Ishikawa (cell line): ENCODE measurements at regions not wholly inside any gene's neighbourhood (a gene's known extent, or its start where the extent isn't known, plus 50 kb on each side); places are given as distances from the start of the nearest gene placed in this dataset.

Source experiments
- CEBPB ChIP-seq: IDR thresholded peaks from 2 replicates; pipeline ENCODE4 v1.6.1; 2012
- CREB1 ChIP-seq: IDR thresholded peaks from 2 replicates; pipeline ENCODE4 v1.6.1; 2012; ENCODE audit warnings: low read depth
- EGR1 ChIP-seq: IDR thresholded peaks from 2 replicates; pipeline ENCODE4 v1.6.1; 2012
- EP300 ChIP-seq: IDR thresholded peaks from 2 replicates; pipeline ENCODE4 v1.6.1; 2012; ENCODE audit warnings: borderline replicate concordance
- FOXM1 ChIP-seq: IDR thresholded peaks from 2 replicates; pipeline ENCODE4 v1.6.1; 2012; ENCODE audit warnings: low read depth, borderline replicate concordance
- NFIC ChIP-seq: IDR thresholded peaks from 2 replicates; pipeline ENCODE4 v1.6.1; 2012
- RAD21 ChIP-seq: IDR thresholded peaks from 2 replicates; pipeline ENCODE4 v1.6.1; 2012; ENCODE audit warnings: low read depth
- REST ChIP-seq: IDR thresholded peaks from 2 replicates; pipeline ENCODE4 v1.6.1; 2012; ENCODE audit warnings: low read depth, mild to moderate bottlenecking
- TAF1 ChIP-seq: IDR thresholded peaks from 2 replicates; pipeline ENCODE4 v1.6.1; 2012; ENCODE audit warnings: low read depth, mild to moderate bottlenecking
- TCF12 ChIP-seq: IDR thresholded peaks from 2 replicates; pipeline ENCODE4 v1.6.1; 2012; ENCODE audit warnings: low read depth
- TEAD4 ChIP-seq: IDR thresholded peaks from 2 replicates; pipeline ENCODE4 v1.6.1; 2012
- YY1 ChIP-seq: IDR thresholded peaks from 2 replicates; pipeline ENCODE4 v1.6.1; 2012; ENCODE audit warnings: low read depth
- ZBTB7A ChIP-seq: IDR thresholded peaks from 2 replicates; pipeline ENCODE4 v1.6.1; 2012; ENCODE audit warnings: low read depth
- TF ChIP-seq, protein P1 (sequence below): IDR thresholded peaks from 2 replicates; pipeline ENCODE4 v1.6.1; 2012
- TF ChIP-seq, protein P2 (sequence below): IDR thresholded peaks from 2 replicates; pipeline ENCODE4 v1.6.1; 2012

DNA sequence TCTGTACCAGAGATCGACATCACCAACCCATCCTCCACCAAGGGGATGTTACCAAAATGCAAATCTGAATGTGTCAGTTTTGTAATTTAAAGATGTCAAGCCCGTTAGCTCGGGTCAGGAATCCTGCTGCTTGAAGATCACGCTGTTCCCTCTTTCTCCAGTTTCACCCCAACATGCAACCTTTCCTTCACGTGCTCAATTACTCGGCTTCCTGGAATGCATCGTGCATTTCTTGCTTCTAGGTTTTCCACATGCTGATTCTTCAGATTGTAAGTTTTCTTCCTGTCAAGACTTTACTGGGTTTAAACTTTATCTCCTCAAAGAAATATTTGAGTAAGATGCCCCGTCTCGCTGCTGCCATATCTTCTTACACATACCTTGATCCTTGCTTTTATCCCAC lies 209.5 kb upstream of the SNX2 start:
- no peak for TF ChIP-seq YY1
- TF ChIP-seq ZBTB7A, result no peak
- TF ChIP-seq TCF12, result no peak
- TF ChIP-seq CEBPB, result no peak
- TF ChIP-seq TAF1, result no peak
- TF ChIP-seq RAD21, result no peak
- TF ChIP-seq FOXM1, result no peak
- TF ChIP-seq, protein P1, sequence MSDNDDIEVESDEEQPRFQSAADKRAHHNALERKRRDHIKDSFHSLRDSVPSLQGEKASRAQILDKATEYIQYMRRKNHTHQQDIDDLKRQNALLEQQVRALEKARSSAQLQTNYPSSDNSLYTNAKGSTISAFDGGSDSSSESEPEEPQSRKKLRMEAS, result no peak
- no peak for TF ChIP-seq NFIC
- TF ChIP-seq EP300, result no peak
- no peak for TF ChIP-seq CREB1
- no peak for TF ChIP-seq EGR1

- TF ChIP-seq CREB1, result no peak
- TF ChIP-seq ZBTB7A, result no peak
- no peak for TF ChIP-seq TEAD4
- TF ChIP-seq NFIC, result no peak
- TF ChIP-seq FOXM1, result no peak
- TF ChIP-seq CEBPB, result no peak
- TF ChIP-seq, protein P2, sequence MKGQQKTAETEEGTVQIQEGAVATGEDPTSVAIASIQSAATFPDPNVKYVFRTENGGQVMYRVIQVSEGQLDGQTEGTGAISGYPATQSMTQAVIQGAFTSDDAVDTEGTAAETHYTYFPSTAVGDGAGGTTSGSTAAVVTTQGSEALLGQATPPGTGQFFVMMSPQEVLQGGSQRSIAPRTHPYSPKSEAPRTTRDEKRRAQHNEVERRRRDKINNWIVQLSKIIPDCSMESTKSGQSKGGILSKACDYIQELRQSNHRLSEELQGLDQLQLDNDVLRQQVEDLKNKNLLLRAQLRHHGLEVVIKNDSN, result no peak
Measured at GRCh38 chr5:122576256-122577016, 198.4 kb upstream of the SNX2 start.

GRCh38 chr5:122581629-122582028 lies 193.3 kb upstream of the SNX2 start:
- TF ChIP-seq TCF12, result no peak
- TF ChIP-seq TAF1, result no peak
- no peak for TF ChIP-seq EP300
- TF ChIP-seq RAD21, result no peak
- TF ChIP-seq, protein P1, result no peak
- no peak for TF ChIP-seq ZBTB7A
- TF ChIP-seq, protein P2, result no peak
- TF ChIP-seq CEBPB, result no peak
- TF ChIP-seq CREB1, result no peak
- no peak for TF ChIP-seq EGR1
- TF ChIP-seq YY1, result no peak

DNA sequence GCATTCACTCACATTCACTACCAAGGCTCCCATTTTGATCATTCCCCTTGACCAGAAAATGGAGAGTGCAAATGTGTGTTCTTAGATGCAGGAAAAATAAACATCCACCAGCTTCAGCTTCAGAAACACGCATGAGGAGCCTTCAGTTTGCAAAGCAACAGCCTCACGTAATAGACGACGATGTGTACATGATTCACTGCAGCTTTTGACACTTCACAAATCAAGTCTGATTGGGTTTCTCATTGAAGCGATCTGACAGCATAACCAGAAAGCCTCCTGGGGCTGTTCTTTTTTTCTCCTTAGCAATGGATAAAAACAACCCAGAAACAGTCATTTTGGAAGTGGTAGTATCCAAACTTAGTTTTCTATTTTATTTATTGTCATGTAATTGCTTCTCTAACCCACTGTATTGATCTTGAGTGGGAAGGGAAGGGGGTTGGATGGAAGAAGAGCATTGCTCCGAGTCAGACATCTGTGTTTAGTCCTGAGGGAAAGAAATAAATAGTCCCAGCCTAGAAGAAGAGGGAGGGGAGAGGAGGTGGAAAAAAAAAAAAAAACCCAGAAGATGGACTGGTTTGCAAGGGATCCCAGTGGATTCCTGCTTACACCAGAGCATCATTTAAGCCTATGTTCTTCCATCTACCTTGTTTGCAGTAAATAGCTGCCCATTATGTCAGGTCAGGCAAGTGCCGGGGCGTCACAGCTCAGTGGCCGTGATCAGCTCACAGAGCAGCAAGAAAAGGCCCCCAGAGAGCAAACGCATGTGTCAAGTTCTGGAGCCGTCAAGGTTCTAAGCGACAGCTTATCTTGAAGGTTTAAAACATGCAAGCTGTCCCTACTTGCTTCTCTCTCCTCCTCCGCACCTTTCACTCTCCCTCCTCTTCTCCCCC lies 190.2 kb upstream of the SNX2 start:
- no peak for TF ChIP-seq TCF12
- no peak for TF ChIP-seq YY1
- TF ChIP-seq, protein P1, result no peak
- TF ChIP-seq ZBTB7A, result no peak
- TF ChIP-seq EP300, result no peak
- no peak for TF ChIP-seq CEBPB
- TF ChIP-seq REST, result no peak
- TF ChIP-seq, protein P2, result no peak
- no peak for TF ChIP-seq NFIC
- TF ChIP-seq TAF1, result no peak
- no peak for TF ChIP-seq TEAD4

DNA sequence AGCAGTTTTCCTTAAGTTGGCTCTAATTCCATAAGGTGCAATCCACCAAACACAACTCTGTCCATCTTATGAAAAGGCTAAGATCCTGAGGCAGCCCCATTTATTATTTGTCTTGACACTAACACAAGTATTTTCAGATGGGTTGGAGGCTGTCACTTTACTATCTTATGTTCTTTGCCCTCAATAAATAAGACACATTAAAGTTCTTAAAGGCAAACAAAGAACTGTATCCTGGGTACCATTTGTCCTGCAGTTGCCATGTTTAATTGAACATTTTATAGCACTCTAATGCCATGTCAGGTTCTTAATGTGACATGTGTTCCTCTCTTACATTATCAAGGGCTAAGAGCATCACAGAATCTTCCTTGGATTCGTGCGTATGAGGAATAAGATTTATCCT lies 189.5 kb upstream of the SNX2 start:
- TF ChIP-seq EP300 (no peak), EGR1 (no peak), CREB1 (no peak), ZBTB7A (no peak), TEAD4 (no peak), RAD21 (no peak), YY1 (no peak), REST (no peak), NFIC (no peak), TCF12 (no peak), TAF1 (no peak), CEBPB (no peak), FOXM1 (no peak)
- TF ChIP-seq, protein P1, result no peak
- TF ChIP-seq, protein P2, result no peak
